PC-3 (cell line): ENCODE measurements at regions not wholly inside any gene's neighbourhood (a gene's known extent, or its start where the extent isn't known, plus 50 kb on each side); places are given as distances from the start of the nearest gene placed in this dataset.

Source experiments
- ATAC-seq: fragments of 200-7000 bp; cut with Tn5 transposase; 2 replicates; pipeline ENCODE4 v1.9.1; 2020; ENCODE audit warnings: mild to moderate bottlenecking, moderate library complexity
- BruUV-seq: library from RNA; stranded (reverse); fragments of 400-500 nt; replicated peaks from 2 replicates; lab custom pipeline; 2021; lab: Mats Ljungman, UMichigan
- CTCF ChIA-PET: fragments of 300-600 bp; sonication (Branson Sonifier 250); formaldehyde crosslinking; loops from one replicate; lab custom pipeline; 2022; ENCODE audit warnings: antibody characterized with exemption; lab: Charles Lee
- POLR2A ChIA-PET: fragments of 300-600 bp; sonication (Branson Sonifier 250); formaldehyde crosslinking; loops from one replicate; lab custom pipeline; 2022; ENCODE audit warnings: antibody characterized with exemption; ENCODE audit not compliant: unreplicated experiment; lab: Charles Lee
- DNase-seq: peaks from one replicate; pipeline ENCODE4 v3.0.0-alpha.2; 2015
- H2AFZ ChIP-seq: fragments of 300-600 bp; sonication (generic); 2 replicates; pipeline ENCODE4 v1.6.0; 2016; ENCODE audit warnings: antibody characterized with exemption, low read length
- H3F3A ChIP-seq: fragments of 300-600 bp; sonication (generic); one replicate; pipeline ENCODE4 v1.6.0; 2017; ENCODE audit warnings: antibody characterized with exemption, low read length, control low read depth, mild to moderate bottlenecking; ENCODE audit not compliant: unreplicated experiment
- H3K27ac ChIP-seq: fragments of 300-600 bp; sonication (generic); 2 replicates; pipeline ENCODE4 v1.5.1; 2016; ENCODE audit warnings: mild to moderate bottlenecking, low read length
- H3K27me3 ChIP-seq: fragments of 300-600 bp; sonication (generic); 2 replicates; pipeline ENCODE4 v1.6.1; 2016; ENCODE audit warnings: low read length, mixed read lengths
- H3K36me3 ChIP-seq: fragments of 300-600 bp; sonication (generic); 2 replicates; pipeline ENCODE4 v1.6.1; 2016; ENCODE audit warnings: low read depth, mixed run types, low read length, mixed read lengths
- H3K4me1 ChIP-seq: fragments of 300-600 bp; sonication (generic); 2 replicates; pipeline ENCODE4 v1.5.1; 2016; ENCODE audit warnings: low read length; ENCODE audit not compliant: insufficient read depth
- H3K4me2 ChIP-seq: fragments of 300-600 bp; sonication (generic); 2 replicates; pipeline ENCODE4 v1.6.0; 2016; ENCODE audit warnings: low read length
- H3K4me3 ChIP-seq: fragments of 300-600 bp; sonication (generic); 2 replicates; pipeline ENCODE4 v1.5.1; 2016; ENCODE audit warnings: mild to moderate bottlenecking, low read length, mixed read lengths
- H3K79me2 ChIP-seq: fragments of 300-600 bp; sonication (generic); 2 replicates; pipeline ENCODE4 v1.6.1; 2017; ENCODE audit warnings: low read length, mixed read lengths
- H3K9ac ChIP-seq: fragments of 300-600 bp; sonication (generic); 2 replicates; pipeline ENCODE4 v1.6.0; 2016; ENCODE audit warnings: mild to moderate bottlenecking, low read length
- H3K9me2 ChIP-seq: fragments of 300-600 bp; sonication (generic); replicated peaks from 2 replicates; pipeline ENCODE4 v1.6.1; 2016; ENCODE audit warnings: mixed run types, low read length, mixed read lengths
- H3K9me3 ChIP-seq: fragments of 300-600 bp; sonication (generic); 2 replicates; pipeline ENCODE4 v1.6.1; 2016; ENCODE audit warnings: low read length, mixed read lengths
- H4K20me1 ChIP-seq: fragments of 300-600 bp; sonication (generic); 2 replicates; pipeline ENCODE4 v1.6.1; 2016; ENCODE audit warnings: low read length, mixed read lengths
- CTCF ChIP-seq: fragments of 300-600 bp; sonication (generic); conservative IDR thresholded peaks from 2 replicates; pipeline ENCODE4 v1.5.1; 2017; ENCODE audit warnings: antibody characterized with exemption, low read depth, mild to moderate bottlenecking, low read length
- EZH2 ChIP-seq: fragments of 300-600 bp; sonication (generic); IDR thresholded peaks from one replicate; pipeline ENCODE4 v1.6.1; 2017; ENCODE audit warnings: antibody characterized with exemption, mild to moderate bottlenecking, low read length; ENCODE audit not compliant: unreplicated experiment
- EZH2phosphoT487 ChIP-seq: fragments of 300-600 bp; sonication (generic); IDR thresholded peaks from 2 replicates; pipeline ENCODE4 v1.6.1; 2018; ENCODE audit warnings: mild to moderate bottlenecking, antibody characterized with exemption, low read length, borderline replicate concordance
- intact Hi-C: fragments of 100-400 bp; cut with micrococcal nuclease; formaldehyde crosslinking; loops from 2 replicates; pipeline ENCODE4 v1.9.0; 2023

DNA sequence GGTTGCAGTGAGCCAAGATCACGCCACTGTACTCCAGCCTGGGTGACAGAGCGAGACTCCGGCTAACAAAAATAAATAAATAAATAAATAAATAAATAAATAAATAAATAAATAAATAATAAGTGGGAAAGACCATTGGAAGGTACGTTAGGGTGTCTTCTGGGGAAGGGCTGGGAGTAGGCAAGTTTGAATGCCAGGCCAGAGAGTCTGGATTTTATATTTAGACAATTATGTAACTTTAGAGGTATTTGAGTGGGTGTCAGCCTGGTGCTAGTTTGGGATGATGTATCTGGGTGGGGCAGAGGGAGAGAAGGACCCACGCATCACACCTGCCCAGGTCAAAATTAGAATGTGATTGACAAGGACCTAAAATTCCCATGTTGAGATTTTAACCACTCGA, 73.1 kb upstream of the PRNP start:
- H3K79me2 ChIP-seq: no peaks in the 10 kb centered on the region
- CTCF ChIA-PET: interaction anchor here (0.6 to 1.1 kb wide), 8 partner anchors 25 to 304 kb away, joined by 3 to 17 read pairs (median 4); partner anchors contain the start of gene PRND
- DNase-seq (no peak), ATAC-seq (no peak)
- peak overlapping the region; percentile 42 for H3K4me2 ChIP-seq
- no TSS peak for BruUV-seq
- no peaks in the 10 kb centered on the region for H3K27me3 ChIP-seq
- no peaks in the 10 kb centered on the region for H3K9me2 ChIP-seq
- no peaks in the 10 kb centered on the region for H3K36me3 ChIP-seq
- POLR2A ChIA-PET: interaction anchor here (0.6 to 1.0 kb wide), 3 partner anchors 100 to 120 kb away, joined by 3 to 4 read pairs (median 3); no protein-coding TSS in a partner anchor
- H2AFZ ChIP-seq: peak overlapping the region; percentile 59; the same call in 1 of the 2 replicates
- H4K20me1 ChIP-seq: no peaks in the 10 kb centered on the region
- no peak overlapping the region for H3K9ac ChIP-seq
- intact Hi-C loops: loop anchor here (1.0 kb wide), 1 partner anchor 107 kb away; no protein-coding TSS in a partner anchor
- no peaks in the 10 kb centered on the region for H3F3A ChIP-seq
- peaks cover 10% of the 10 kb centered on the region for H3K4me1 ChIP-seq
- TF ChIP-seq EZH2 (no peak), EZH2phosphoT487 (no peak), CTCF (no peak)
- H3K4me3 ChIP-seq: no peak overlapping the region
- H3K9me3 ChIP-seq: no peaks in the 10 kb centered on the region
- no peak overlapping the region for H3K27ac ChIP-seq

DNA sequence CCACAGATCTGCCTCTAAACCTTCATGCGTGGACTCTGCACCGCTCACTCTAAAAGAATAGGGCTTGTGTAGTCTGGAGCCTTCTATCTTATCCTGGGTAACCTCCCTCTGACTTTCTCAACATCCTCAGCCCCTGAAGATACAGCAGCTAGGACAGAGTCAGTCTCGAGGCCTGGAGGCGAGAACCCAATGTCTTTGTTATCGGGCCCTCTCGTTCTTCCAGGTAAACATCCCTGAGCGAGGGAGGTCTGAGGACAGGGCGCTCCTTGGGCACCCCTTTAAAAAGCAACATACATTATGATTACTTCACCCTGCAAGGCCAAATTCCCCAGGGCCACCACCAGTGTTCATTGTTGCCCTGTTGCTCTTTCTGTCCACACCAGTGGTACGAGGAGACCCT, 75.4 kb upstream of the PRNP start:
- BruUV-seq: no TSS peak
- CTCF ChIA-PET: no interaction called here
- TF ChIP-seq EZH2phosphoT487 (no peak), EZH2 (no peak), CTCF (no peak)
- Histone ChIP-seq H3K4me2 (no peak overlapping the region), H3K79me2 (no peaks in the 10 kb centered on the region), H3K9me3 (no peaks in the 10 kb centered on the region), H3K9ac (no peak overlapping the region), H3K4me3 (no peak overlapping the region), H4K20me1 (no peaks in the 10 kb centered on the region), H3K36me3 (no peaks in the 10 kb centered on the region), H3K9me2 (no peaks in the 10 kb centered on the region), H3K4me1 (peaks cover 10% of the 10 kb centered on the region), H3K27ac (no peak overlapping the region), H2AFZ (no peak overlapping the region), H3F3A (no peaks in the 10 kb centered on the region), H3K27me3 (no peaks in the 10 kb centered on the region)
- ATAC-seq: no peak
- intact Hi-C loops: no loop called here
- DNase-seq: no peak
- POLR2A ChIA-PET: no interaction called here

DNA sequence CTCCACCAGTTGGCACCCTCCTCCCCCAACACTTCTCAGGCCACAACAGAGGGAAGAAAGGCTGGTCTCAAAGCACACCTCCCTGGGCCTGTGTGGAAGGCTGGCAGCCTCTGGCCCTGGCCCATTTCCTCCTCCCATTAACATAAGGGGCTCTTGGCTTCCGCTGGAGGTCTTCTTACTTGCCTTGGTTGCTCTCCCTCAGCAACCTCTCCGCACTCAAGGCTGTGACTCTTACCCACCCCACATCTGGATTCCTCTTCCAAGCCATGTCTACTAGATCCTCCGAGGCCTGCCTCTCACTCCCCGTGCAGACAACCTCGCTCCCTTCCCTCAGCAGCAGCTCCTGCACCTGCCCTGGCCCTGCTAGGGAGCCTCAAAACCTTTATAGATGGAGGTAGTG, 76.7 kb upstream of the PRNP start:
- Histone ChIP-seq H3K9me2 (no peaks in the 10 kb centered on the region), H3K4me1 (peaks cover 10% of the 10 kb centered on the region), H3K27me3 (no peaks in the 10 kb centered on the region), H3K4me2 (no peak overlapping the region), H3K79me2 (no peaks in the 10 kb centered on the region), H3K36me3 (no peaks in the 10 kb centered on the region), H3K27ac (no peak overlapping the region), H3F3A (no peaks in the 10 kb centered on the region), H3K9ac (no peak overlapping the region), H3K9me3 (no peaks in the 10 kb centered on the region), H4K20me1 (no peaks in the 10 kb centered on the region), H2AFZ (no peak overlapping the region), H3K4me3 (no peak overlapping the region)
- ATAC-seq: no peak
- CTCF ChIA-PET: no interaction called here
- BruUV-seq: no TSS peak
- TF ChIP-seq EZH2phosphoT487 (no peak), CTCF (no peak), EZH2 (no peak)
- POLR2A ChIA-PET: no interaction called here
- DNase-seq: no peak
- intact Hi-C loops: loop anchor here (5.0 kb wide), 1 partner anchor 348 kb away; no protein-coding TSS in a partner anchor
